Right ventricle myocardium superior (tissue), 1 donor: ENCODE measurements at regions not wholly inside any gene's neighbourhood (a gene's known extent, or its start where the extent isn't known, plus 50 kb on each side); places are given as distances from the start of the nearest gene placed in this dataset.
"Not testable (repeated sequence)": the region's sequence is repeated elsewhere in the genome, so short reads cannot be mapped to it uniquely, and the experiment has no call there.

Experiments
- ATAC-seq: fragments of 200-7000 bp; cut with Tn5 transposase; one replicate; pipeline ENCODE4 v1.9.1; 2020; ENCODE audit warnings: mild to moderate bottlenecking; ENCODE audit not compliant: poor library complexity
- DNase-seq: peaks from one replicate; pipeline ENCODE4 v3.0.0-alpha.2; 2020
- intact Hi-C: fragments of 100-400 bp; cut with DNase I; formaldehyde crosslinking; loops from one replicate; pipeline ENCODE4 v1.11.2; 2022
- donor health status: DM: no; HTN: yes; CAD: no; lungs with severe emphysema.

DNA sequence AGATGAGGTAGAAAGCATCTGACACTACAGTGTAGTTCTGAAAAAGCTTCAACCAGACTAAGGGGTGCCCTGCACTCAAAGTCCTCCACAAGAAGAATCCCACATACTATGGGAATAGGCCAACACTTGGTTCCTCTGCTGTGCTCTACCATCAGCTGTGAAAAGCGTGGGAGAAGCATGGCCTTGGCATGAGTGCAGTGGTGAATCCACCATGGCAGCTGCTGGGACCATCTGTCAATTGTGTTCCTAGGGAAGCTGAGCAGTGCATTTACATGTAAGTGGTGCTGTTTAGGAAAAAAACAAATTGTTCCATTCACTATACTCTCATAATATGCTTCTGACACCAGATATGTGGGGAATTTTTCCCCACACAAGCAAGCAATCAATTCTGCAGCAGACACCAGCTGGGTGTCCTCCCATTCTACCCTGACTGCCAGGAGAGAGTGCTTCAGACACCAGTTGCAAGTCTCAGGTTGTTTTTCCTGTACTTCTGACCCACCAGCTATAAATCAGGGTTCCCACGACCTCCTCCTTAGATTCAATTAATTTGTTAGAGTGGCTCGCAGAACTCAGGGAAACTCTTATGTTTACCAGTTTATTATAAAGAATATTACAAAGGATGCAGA, 230.8 kb upstream of the CHRM3 start:
- DNase-seq, result no peak
- intact Hi-C loops, result no loop called here
- no peak for ATAC-seq

- ATAC-seq, result no peak
- no peak for DNase-seq
- intact Hi-C loops, result no loop called here
Observed at GRCh38 chr1:239151937-239152336, 234.4 kb upstream of the CHRM3 start.

DNA sequence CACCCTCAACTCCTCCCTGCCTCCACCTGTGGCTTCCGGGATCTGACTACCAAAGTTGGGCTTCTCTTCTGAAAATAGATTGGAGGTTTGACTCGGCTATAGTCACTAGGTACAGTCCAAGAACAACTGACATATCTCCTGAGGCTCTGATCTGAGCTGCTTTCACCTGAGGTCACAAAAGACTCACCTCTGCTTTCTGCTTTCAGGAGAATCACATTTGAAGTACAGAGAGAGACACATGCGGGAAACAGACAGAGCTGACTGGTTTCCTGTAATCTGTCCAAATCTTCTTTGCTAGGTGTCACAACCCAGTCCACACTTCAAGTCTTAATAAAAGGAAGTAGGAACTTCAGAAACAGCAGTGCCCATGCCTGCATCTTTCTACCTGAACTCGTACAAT, 245.4 kb upstream of the CHRM3 start:
- DNase-seq (no peak), ATAC-seq (no peak)
- intact Hi-C loops, result no loop called here

DNA sequence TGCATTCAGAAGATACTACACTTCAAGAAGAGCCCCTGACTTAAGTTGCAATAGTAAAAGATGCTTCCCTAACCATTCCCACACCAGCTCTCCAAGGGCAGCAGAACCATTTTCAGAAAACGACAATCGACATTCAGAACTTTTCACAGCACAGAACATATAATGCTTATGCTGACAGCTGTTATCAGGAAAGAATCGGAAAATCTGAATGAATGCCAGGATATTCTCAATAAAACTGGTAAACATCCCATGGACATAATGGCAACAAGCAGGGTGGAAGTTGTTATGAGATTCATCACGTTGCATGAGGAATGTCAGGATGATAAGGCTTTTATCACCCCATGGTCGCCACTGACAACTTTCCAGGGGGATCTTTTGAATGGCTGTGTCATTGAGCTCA, 246.6 kb upstream of the CHRM3 start:
- DNase-seq (no peak), ATAC-seq (no peak)
- intact Hi-C loops, result no loop called here

DNA sequence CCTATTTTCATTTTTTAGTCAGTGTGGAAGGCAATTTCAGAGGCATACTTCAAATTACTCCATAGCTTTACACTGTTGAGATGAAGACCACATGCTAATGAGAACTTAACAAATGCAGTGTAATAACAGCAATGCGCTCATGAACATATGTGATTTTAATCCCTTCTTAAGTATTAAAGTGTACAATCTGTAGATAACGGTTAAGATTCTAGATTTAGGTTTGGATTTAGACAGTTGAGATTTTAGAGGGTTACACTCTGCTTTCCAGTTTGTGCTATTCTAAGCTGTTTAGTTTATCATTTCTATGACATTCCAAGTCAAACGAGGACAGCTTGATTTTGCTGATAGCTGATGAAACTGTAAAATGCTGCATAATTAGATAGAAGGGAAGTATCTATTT, 257.8 kb upstream of the CHRM3 start:
- no peak for ATAC-seq
- intact Hi-C loops, result no loop called here

DNA sequence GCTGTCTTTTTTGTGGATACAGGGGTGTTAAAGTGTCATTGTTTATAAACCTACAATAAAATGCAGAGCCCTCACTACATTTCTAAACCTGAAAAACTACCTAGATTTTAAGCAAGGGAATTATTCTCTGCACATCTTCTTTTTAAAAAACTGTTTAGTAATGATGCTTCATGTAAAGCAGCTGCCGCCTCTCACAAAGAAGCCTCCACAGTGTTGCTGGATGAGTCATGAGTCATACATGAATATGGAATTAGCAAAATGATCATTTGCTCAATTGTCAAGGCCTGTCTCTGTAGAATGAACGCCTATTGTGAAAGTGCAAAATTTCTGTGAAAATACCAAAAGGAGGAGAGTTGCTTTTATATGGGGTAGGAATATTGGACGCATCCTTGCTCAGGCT, 259.5 kb upstream of the CHRM3 start:
- DNase-seq, result no peak
- intact Hi-C loops, result no loop called here
- no peak for ATAC-seq

More for the DNA sequence above, 257.8 kb upstream of the CHRM3 start:
- DNase-seq, result no peak

DNA sequence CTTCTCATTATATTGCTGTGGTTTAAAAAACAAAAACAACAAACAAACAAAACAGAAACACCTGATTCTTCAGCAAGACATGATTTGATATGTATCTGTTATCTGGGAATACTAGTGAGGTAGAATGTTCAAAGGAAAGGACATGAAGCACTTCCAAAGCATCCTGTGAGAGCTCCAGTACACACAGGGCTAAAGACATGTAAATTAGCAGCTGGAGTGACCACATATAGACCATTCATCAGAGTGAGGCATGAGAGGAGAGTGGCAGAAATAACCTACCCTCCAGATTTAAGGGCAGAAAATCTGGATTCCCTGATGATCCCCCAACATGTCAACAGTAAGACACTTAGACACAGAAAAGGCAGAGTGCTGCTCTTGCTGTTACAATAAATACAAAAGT, 260.5 kb upstream of the CHRM3 start:
- ATAC-seq, result no peak
- no peak for DNase-seq
- intact Hi-C loops, result no loop called here

- no peak for ATAC-seq
- intact Hi-C loops, result no loop called here
- no peak for DNase-seq
Observed at GRCh38 chr1:239125027-239125426, 261.3 kb upstream of the CHRM3 start.

- DNase-seq, result no peak
- ATAC-seq, result no peak
- intact Hi-C loops, result no loop called here
Observed at GRCh38 chr1:239123260-239123659, 263.1 kb upstream of the CHRM3 start.

DNA sequence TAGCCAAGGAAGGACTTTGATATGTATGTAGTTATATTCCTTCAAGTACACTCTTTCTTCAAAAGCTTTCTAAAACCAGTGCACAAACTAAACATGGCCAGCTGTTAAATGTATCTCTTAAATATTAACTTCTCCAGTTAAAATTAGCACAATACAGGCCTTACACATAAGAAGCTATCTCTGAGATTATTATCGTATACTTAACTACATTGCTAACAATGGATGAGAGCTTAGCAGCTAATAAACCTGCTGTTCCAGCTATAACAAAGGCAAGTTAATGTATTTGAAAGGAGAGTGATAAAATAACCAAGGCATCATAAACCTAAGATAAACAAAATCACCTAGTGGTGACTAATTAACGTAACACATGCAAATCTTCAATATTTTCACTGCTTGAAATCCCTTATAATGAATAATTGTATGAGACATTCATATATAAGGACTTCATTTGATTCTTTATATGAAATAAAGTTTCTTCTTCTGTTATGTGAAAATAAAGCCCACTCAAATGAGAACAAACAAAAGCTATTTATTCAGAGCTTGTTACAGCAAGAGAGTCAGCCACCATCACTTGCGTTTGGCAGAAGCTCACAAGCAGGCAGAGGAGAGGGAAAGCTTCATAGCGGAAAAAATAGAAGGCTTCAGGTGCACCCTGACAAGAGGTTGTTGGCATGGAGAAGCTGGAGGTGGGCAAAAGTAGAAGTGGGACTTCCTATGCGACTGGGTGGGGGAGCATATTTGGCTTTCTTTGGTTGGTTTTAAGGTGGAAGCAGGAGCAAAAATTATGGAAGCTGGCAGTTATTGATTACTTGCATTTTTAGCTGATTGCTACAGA, 274.1 kb upstream of the CHRM3 start:
- DNase-seq (no peak), ATAC-seq (no peak)
- intact Hi-C loops, result no loop called here

DNA sequence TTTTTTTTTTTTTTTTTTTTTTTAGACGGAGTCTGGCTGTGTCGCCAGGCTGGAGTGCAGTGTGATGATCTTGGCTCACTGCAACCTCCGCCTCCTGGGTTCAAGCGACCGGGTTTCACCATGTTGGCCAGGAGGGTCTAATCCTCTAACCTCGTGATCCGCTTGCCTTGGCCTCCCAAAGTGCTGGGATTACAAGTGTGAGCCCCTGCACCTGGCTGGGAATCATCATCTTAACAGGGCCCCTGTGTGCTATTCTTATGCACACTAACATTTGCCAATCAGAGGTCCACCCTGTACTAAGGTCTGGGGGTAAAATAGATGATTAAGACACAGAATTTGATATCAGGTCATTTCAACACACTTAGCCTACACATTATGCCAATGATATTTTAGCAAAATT, 278.7 kb upstream of the CHRM3 start:
- ATAC-seq, result no peak

GRCh38 chr1:239106689-239107088, 279.7 kb upstream of the CHRM3 start:
- intact Hi-C loops, ATAC-seq: not testable (repeated sequence)

More for the DNA sequence above, 278.7 kb upstream of the CHRM3 start:
- intact Hi-C loops, result no loop called here
- DNase-seq, result no peak

DNA sequence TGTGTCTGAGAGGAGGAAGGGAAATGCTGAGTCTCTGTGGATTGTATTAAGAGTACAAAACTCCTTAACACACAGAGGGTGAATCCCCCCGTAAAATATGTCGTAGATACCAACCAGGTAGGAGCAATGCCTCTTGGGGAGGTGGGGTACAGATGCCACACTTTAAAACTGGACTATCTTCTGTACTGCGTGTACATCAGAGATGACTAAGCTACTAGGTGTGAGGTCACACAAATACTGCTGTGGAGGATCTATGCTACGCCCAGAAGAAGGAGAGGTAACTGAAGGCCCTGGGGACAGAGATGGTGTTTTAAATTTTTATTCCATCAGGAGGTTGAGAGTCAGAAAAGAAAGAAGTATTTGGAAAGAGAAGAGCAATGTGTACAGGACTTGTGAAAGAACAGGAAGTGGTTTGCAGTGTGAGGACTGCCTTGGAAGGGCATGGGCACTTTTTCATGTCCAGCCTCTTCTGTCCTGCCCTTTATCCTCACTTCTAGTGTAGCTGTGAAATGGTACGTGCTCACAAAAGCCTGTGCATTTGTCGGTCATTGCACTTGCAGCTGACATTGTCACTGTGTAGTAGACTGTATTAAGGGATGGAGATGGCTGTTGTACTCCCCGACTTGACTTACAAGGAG, 287.8 kb upstream of the CHRM3 start:
- DNase-seq (no peak), ATAC-seq (no peak)
- intact Hi-C loops, result no loop called here

More at GRCh38 chr1:239106689-239107088, 279.7 kb upstream of the CHRM3 start:
- not testable (repeated sequence) for DNase-seq

DNA sequence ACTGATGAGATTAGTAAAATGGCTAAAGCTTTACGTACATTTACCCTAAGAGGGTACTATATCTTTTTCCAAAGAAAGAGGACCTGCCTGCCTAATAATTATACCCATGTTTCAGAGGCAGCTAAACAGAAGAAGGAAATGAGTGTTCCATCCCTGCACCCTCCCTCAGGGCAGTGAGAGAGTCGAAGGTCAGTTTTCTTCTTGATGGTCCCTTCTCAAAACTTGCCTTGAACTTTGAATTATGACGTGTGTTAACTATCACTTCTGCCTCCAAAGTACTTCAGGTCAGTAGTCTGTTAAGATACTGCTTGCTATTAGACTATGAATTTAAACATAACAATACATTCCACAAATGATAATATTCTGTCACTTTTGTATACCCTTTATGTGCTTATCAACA, 294.8 kb upstream of the CHRM3 start:
- ATAC-seq (no peak), DNase-seq (no peak)
- intact Hi-C loops, result no loop called here

- intact Hi-C loops, result no loop called here
- no peak for ATAC-seq
- no peak for DNase-seq
Observed at GRCh38 chr1:239084459-239085080, 301.8 kb upstream of the CHRM3 start.

GRCh38 chr1:239081947-239082346, 304.4 kb upstream of the CHRM3 start:
- DNase-seq, ATAC-seq, intact Hi-C loops: not testable (repeated sequence)

GRCh38 chr1:239067480-239067879, 318.9 kb upstream of the CHRM3 start:
- ATAC-seq (no peak), DNase-seq (no peak)
- intact Hi-C loops, result no loop called here

DNA sequence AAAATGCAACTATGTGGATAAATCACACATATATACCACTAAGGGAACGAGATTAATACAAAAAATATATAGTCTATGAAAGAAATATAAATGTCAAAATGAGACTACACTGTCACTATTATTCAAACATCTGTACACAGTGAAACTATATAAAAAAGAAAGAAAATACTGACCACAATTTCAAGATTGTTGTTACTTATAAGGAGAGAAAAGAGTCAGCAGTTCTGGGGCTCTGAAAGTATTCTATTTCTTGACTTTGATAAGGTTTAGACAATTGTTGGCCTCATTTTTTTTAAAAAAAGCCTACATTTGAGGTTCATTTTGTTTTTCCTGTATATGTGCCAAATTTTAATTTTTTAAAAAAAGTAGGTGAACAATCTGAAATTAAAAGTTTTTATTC, 319.3 kb upstream of the CHRM3 start:
- DNase-seq (no peak), ATAC-seq (no peak)
- intact Hi-C loops, result no loop called here

GRCh38 chr1:239061770-239062169, 324.6 kb upstream of the CHRM3 start:
- ATAC-seq (no peak), DNase-seq (no peak)
- intact Hi-C loops, result no loop called here
